ENCODE measurements at regions not wholly inside any gene's neighbourhood (a gene's known extent, or its start where the extent isn't known, plus 50 kb on each side); places are given as distances from the start of the nearest gene placed in this dataset.

GRCh38 chr2:122595065-122595464 lies 839.6 kb downstream of the TSN start:
- no peaks in the 10 kb centered on the region for H3K4me1 Mint-ChIP-seq (ENCODE audit: low read depth, unreplicated experiment)
- TF ChIP-seq CTCF (IDR thresholded peaks at IDR 0.05; ENCODE audit: insufficient read depth in 1 of 2, low read depth in 1 of 2, low read length in 1 of 2, severe bottlenecking in 1 of 2, unreplicated experiment in 1 of 2) = no peak
- intact Hi-C loops (cut with micrococcal nuclease; ENCODE audit: unreplicated experiment) = no loop called here
- no peak overlapping the region for H3K27ac Mint-ChIP-seq (ENCODE audit: unreplicated experiment)
- ChIA-PET CTCF (no interaction called here), POLR2A (no interaction called here)
- no peaks in the 10 kb centered on the region for H3K9me3 ChIP-seq
- peaks cover 5% of the 10 kb centered on the region for H3K27me3 Mint-ChIP-seq (ENCODE audit: insufficient read depth, unreplicated experiment)
- no peak for DNase-seq
- no peaks in the 10 kb centered on the region for H3K36me3 Mint-ChIP-seq (ENCODE audit: insufficient read depth, unreplicated experiment)
- H3K4me3 Mint-ChIP-seq (ENCODE audit: unreplicated experiment) = no peak overlapping the region
- H3K27me3 ChIP-seq (replicated peaks; ENCODE audit: control insufficient read depth, insufficient read depth, low read length) = no peaks in the 10 kb centered on the region
- peaks cover 10% of the 10 kb centered on the region for H3K9me3 Mint-ChIP-seq (ENCODE audit: unreplicated experiment)
- H3K36me3 ChIP-seq (ENCODE audit: control insufficient read depth, insufficient read depth, low read length) = no peaks in the 10 kb centered on the region
- H3K4me3 ChIP-seq (ENCODE audit: low read depth, low read length) = no peak overlapping the region
- BruUV-seq (replicated peaks) = no TSS peak
- H3K4me1 ChIP-seq = no peaks in the 10 kb centered on the region

GRCh38 chr2:122596598-122596997 lies 841.1 kb downstream of the TSN start:
- H3K4me3 Mint-ChIP-seq (ENCODE audit: unreplicated experiment) = no peak overlapping the region
- ChIA-PET POLR2A (no interaction called here), CTCF (no interaction called here)
- peaks cover 5% of the 10 kb centered on the region for H3K27me3 Mint-ChIP-seq (ENCODE audit: insufficient read depth, unreplicated experiment)
- H3K36me3 ChIP-seq (ENCODE audit: control insufficient read depth, insufficient read depth, low read length) = no peaks in the 10 kb centered on the region
- intact Hi-C loops (cut with micrococcal nuclease; ENCODE audit: unreplicated experiment) = no loop called here
- DNase-seq = no peak
- H3K9me3 Mint-ChIP-seq (ENCODE audit: unreplicated experiment) = peaks cover 10% of the 10 kb centered on the region
- no peak overlapping the region for H3K4me3 ChIP-seq (ENCODE audit: low read depth, low read length)
- TF ChIP-seq CTCF (IDR thresholded peaks at IDR 0.05; ENCODE audit: insufficient read depth in 1 of 2, low read depth in 1 of 2, low read length in 1 of 2, severe bottlenecking in 1 of 2, unreplicated experiment in 1 of 2) = no peak
- H3K9me3 ChIP-seq = no peaks in the 10 kb centered on the region
- no peaks in the 10 kb centered on the region for H3K4me1 ChIP-seq
- no peaks in the 10 kb centered on the region for H3K4me1 Mint-ChIP-seq (ENCODE audit: low read depth, unreplicated experiment)
- BruUV-seq (replicated peaks) = no TSS peak
- H3K27ac Mint-ChIP-seq (ENCODE audit: unreplicated experiment) = no peak overlapping the region
- H3K27me3 ChIP-seq (replicated peaks; ENCODE audit: control insufficient read depth, insufficient read depth, low read length) = no peaks in the 10 kb centered on the region
- no peaks in the 10 kb centered on the region for H3K36me3 Mint-ChIP-seq (ENCODE audit: insufficient read depth, unreplicated experiment)

- Histone ChIP-seq H3K36me3 (ENCODE audit: control insufficient read depth, insufficient read depth, low read length) (no peaks in the 10 kb centered on the region), H3K4me3 (ENCODE audit: low read depth, low read length) (no peak overlapping the region), H3K9me3 (no peaks in the 10 kb centered on the region), H3K27me3 (replicated peaks; ENCODE audit: control insufficient read depth, insufficient read depth, low read length) (no peaks in the 10 kb centered on the region), H3K4me1 (no peaks in the 10 kb centered on the region)
- TF ChIP-seq CTCF (IDR thresholded peaks at IDR 0.05; ENCODE audit: insufficient read depth in 1 of 2, low read depth in 1 of 2, low read length in 1 of 2, severe bottlenecking in 1 of 2, unreplicated experiment in 1 of 2) = no peak
- Mint-ChIP-seq H3K9me3 (ENCODE audit: unreplicated experiment) (no peaks in the 10 kb centered on the region), H3K4me3 (ENCODE audit: unreplicated experiment) (no peak overlapping the region), H3K27me3 (ENCODE audit: insufficient read depth, unreplicated experiment) (no peaks in the 10 kb centered on the region), H3K4me1 (ENCODE audit: low read depth, unreplicated experiment) (no peaks in the 10 kb centered on the region), H3K27ac (ENCODE audit: unreplicated experiment) (no peak overlapping the region), H3K36me3 (ENCODE audit: insufficient read depth, unreplicated experiment) (no peaks in the 10 kb centered on the region)
- no TSS peak for BruUV-seq (replicated peaks)
- DNase-seq = no peak
- intact Hi-C loops (cut with micrococcal nuclease; ENCODE audit: unreplicated experiment) = no loop called here
- POLR2A ChIA-PET = no interaction called here
- CTCF ChIA-PET = no interaction called here
These were observed 843.3 kb downstream of the TSN start for GRCh38 chr2:122598784-122599183.
